H9 (cell line): ENCODE measurements at regions not wholly inside any gene's neighbourhood (a gene's known extent, or its start where the extent isn't known, plus 50 kb on each side); places are given as distances from the start of the nearest gene placed in this dataset.

Experiments used
- DNase-seq: peaks from one replicate; pipeline ENCODE4 v3.0.0-alpha.2; 2017
- H2AFZ ChIP-seq: one replicate; pipeline ENCODE4 v1.6.1; 2013; ENCODE audit warnings: mild to moderate bottlenecking, low read length, control low read depth, moderate library complexity
- H2AK5ac ChIP-seq: 2 replicates; pipeline ENCODE4 v1.6.1; 2013; ENCODE audit warnings: low read length, control low read depth, mixed read lengths; ENCODE audit not compliant: insufficient read length
- H2BK120ac ChIP-seq: one replicate; pipeline ENCODE4 v1.6.1; 2013; ENCODE audit warnings: low read depth, mild to moderate bottlenecking, low read length, control low read depth, inconsistent platforms; ENCODE audit not compliant: poor library complexity, severe bottlenecking
- H2BK12ac ChIP-seq: 2 replicates; pipeline ENCODE4 v1.6.1; 2013; ENCODE audit warnings: low read length, control low read depth, mixed read lengths, low read depth; ENCODE audit not compliant: insufficient read length
- H2BK15ac ChIP-seq: 2 replicates; pipeline ENCODE4 v1.6.1; 2013; ENCODE audit warnings: low read depth, low read length, control low read depth
- H2BK20ac ChIP-seq: one replicate; pipeline ENCODE4 v1.6.1; 2013; ENCODE audit warnings: low read depth, mild to moderate bottlenecking, low read length, control low read depth, inconsistent platforms; ENCODE audit not compliant: poor library complexity, severe bottlenecking
- H2BK5ac ChIP-seq: 2 replicates; pipeline ENCODE4 v1.6.1; 2013; ENCODE audit warnings: low read length, control low read depth, mixed read lengths; ENCODE audit not compliant: insufficient read length
- H3K14ac ChIP-seq: 2 replicates; pipeline ENCODE4 v1.6.1; 2013; ENCODE audit warnings: low read length, control low read depth; ENCODE audit not compliant: insufficient read depth
- H3K18ac ChIP-seq: 2 replicates; pipeline ENCODE4 v1.6.1; 2013; ENCODE audit warnings: low read depth, mild to moderate bottlenecking, mixed read lengths, low read length, control low read depth; ENCODE audit not compliant: insufficient read length
- H3K23ac ChIP-seq: 2 replicates; pipeline ENCODE4 v1.6.1; 2013; ENCODE audit warnings: low read length, control low read depth, mixed read lengths, low read depth; ENCODE audit not compliant: insufficient read length
- H3K23me2 ChIP-seq: 2 replicates; pipeline ENCODE4 v1.6.1; 2013; ENCODE audit warnings: low read depth, mild to moderate bottlenecking, mixed read lengths, low read length, control low read depth; ENCODE audit not compliant: insufficient read length, poor library complexity, severe bottlenecking
- H3K27ac ChIP-seq: 2 replicates; pipeline ENCODE4 v1.5.1; 2013; ENCODE audit warnings: low read length, control low read depth, mixed read lengths, low read depth; ENCODE audit not compliant: insufficient read length
- H3K27me3 ChIP-seq: 2 replicates; pipeline ENCODE4 v1.6.1; 2013; ENCODE audit warnings: low read length, control low read depth, inconsistent platforms; ENCODE audit not compliant: insufficient read depth
- H3K4ac ChIP-seq: 2 replicates; pipeline ENCODE4 v1.6.1; 2013; ENCODE audit warnings: low read depth, mild to moderate bottlenecking, control low read depth, inconsistent platforms, low read length, moderate library complexity
- H3K4me1 ChIP-seq: 2 replicates; pipeline ENCODE4 v1.6.1; 2013; ENCODE audit warnings: low read length, control low read depth, inconsistent platforms; ENCODE audit not compliant: insufficient read depth
- H3K4me2 ChIP-seq: 2 replicates; pipeline ENCODE4 v1.6.1; 2013; ENCODE audit warnings: low read length, control low read depth, mixed read lengths; ENCODE audit not compliant: insufficient read length, insufficient read depth
- H3K56ac ChIP-seq: 2 replicates; pipeline ENCODE4 v1.6.1; 2013; ENCODE audit warnings: low read depth, mild to moderate bottlenecking, mixed read lengths, low read length, control low read depth; ENCODE audit not compliant: insufficient read length
- H3K79me1 ChIP-seq: 2 replicates; pipeline ENCODE4 v1.6.1; 2013; ENCODE audit warnings: low read depth, mild to moderate bottlenecking, moderate library complexity, low read length, control low read depth, inconsistent platforms; ENCODE audit not compliant: insufficient read depth, poor library complexity, severe bottlenecking
- H3K79me2 ChIP-seq: 2 replicates; pipeline ENCODE4 v1.6.1; 2013; ENCODE audit warnings: low read length, control low read depth, inconsistent platforms; ENCODE audit not compliant: insufficient read depth
- H3K9ac ChIP-seq: 2 replicates; pipeline ENCODE4 v1.6.1; 2013; ENCODE audit warnings: low read length, control low read depth, mixed read lengths; ENCODE audit not compliant: insufficient read length; ENCODE audit errors: extremely low read depth
- H3K9me3 ChIP-seq: one replicate; pipeline ENCODE4 v1.6.1; 2013; ENCODE audit warnings: low read depth, low read length, inconsistent platforms; ENCODE audit not compliant: control insufficient read depth
- H3T11ph ChIP-seq: one replicate; pipeline ENCODE4 v1.6.1; 2013; ENCODE audit warnings: mild to moderate bottlenecking, low read length, control low read depth, inconsistent platforms
- H4K20me1 ChIP-seq: one replicate; pipeline ENCODE4 v1.6.1; 2013; ENCODE audit not compliant: control insufficient read depth, insufficient read length, insufficient read depth
- H4K5ac ChIP-seq: 2 replicates; pipeline ENCODE4 v1.6.1; 2013; ENCODE audit warnings: low read depth, mild to moderate bottlenecking, mixed read lengths, low read length, control low read depth; ENCODE audit not compliant: insufficient read length
- H4K8ac ChIP-seq: replicated peaks from 2 replicates; pipeline ENCODE4 v1.6.1; 2013; ENCODE audit warnings: low read length, control low read depth, mixed read lengths, low read depth; ENCODE audit not compliant: insufficient read length
- H4K91ac ChIP-seq: 2 replicates; pipeline ENCODE4 v1.6.1; 2013; ENCODE audit warnings: low read depth, mild to moderate bottlenecking, moderate library complexity, mixed read lengths, low read length, control low read depth; ENCODE audit not compliant: insufficient read length
- H3K27ac Mint-ChIP-seq, 3 experiments: 2 replicates in 2 of 3; 3 replicates in 1 of 3; pipeline ENCODE4 v1.8.0; 2020 to 2021; ENCODE audit warnings: mixed read lengths in 3 of 3, mild to moderate bottlenecking in 1 of 3, moderate library complexity in 1 of 3
- H3K27me3 Mint-ChIP-seq: 2 replicates; pipeline ENCODE4 v1.8.0; 2021; ENCODE audit warnings: low read depth, mild to moderate bottlenecking, moderate library complexity, mixed read lengths
- H3K36me3 Mint-ChIP-seq, 3 experiments: 2 replicates in 2 of 3; 3 replicates in 1 of 3; pipeline ENCODE4 v1.8.0; 2020 to 2021; ENCODE audit warnings: low read depth in 3 of 3, mixed read lengths in 3 of 3; ENCODE audit not compliant: insufficient read depth in 1 of 3
- H3K4me1 Mint-ChIP-seq, 2 experiments: 2 replicates each; pipeline ENCODE4 v1.8.0; 2020; ENCODE audit warnings: mixed read lengths in 2 of 2
- H3K4me3 Mint-ChIP-seq, 2 experiments: 2 replicates in 1 of 2; 3 replicates in 1 of 2; pipeline ENCODE4 v1.8.0; 2020 to 2021; ENCODE audit warnings: mild to moderate bottlenecking in 2 of 2, mixed read lengths in 2 of 2, moderate library complexity in 1 of 2
- H3K9me3 Mint-ChIP-seq, 2 experiments: 2 replicates in 1 of 2; 3 replicates in 1 of 2; pipeline ENCODE4 v1.8.0; 2020; ENCODE audit warnings: mild to moderate bottlenecking in 2 of 2, mixed read lengths in 2 of 2, moderate library complexity in 1 of 2
- WGBS: extraction: QIAGEN DNeasy Blood & Tissue Kit; methylation state at CpG from one replicate; pipeline ENCODE4 v1.1.7; 2013; ENCODE audit warnings: missing lambda C conversion rate, low lambda C conversion rate, mixed read lengths; ENCODE audit not compliant: insufficient read length; ENCODE audit errors: extremely low coverage; 5-methylcytosine and 5-hydroxymethylcytosine counted together
- TF ChIP-seq, protein P1 (sequence below): fragments of 200-600 bp; sonication (generic); conservative IDR thresholded peaks from 3 replicates; pipeline ENCODE4 v1.8.0; 2021; ENCODE audit warnings: antibody characterized with exemption, mild to moderate bottlenecking

DNA sequence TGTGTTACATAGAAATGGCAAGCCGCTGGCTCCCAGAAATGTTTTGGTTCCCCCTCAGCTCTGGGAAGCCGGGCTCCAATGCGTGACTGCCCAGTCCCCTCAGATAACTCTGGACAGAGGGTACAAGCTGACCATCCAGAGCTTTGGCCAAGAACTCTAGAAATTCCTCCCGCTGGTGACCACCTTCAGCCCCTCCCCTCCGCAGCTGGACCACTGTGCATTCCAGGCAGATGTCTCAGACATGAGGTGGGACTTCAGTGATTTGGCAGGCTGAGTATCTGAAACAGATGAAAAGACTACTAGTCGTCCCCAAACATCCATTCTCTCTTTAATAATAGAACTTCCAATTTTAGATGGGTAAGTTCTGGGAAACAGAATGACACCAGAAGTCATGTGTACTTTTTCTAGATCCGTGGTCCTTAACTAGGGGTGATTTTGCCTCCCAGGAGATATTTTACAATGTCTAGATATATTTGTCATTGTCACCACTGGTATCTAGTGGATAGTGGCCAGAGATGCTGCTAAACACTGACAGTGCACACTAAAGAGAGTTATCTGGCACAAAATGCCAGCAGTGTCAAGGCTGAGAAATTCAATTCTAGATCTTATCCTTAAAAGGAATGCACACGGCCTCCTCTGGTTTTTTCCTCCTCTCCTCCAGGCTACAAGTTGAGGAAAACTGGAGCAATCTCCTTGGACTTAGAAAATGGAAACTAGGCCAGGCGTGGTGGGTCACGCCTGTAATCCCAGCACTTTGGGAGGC, 294.3 kb downstream of the SRBD1 start:
- WGBS, result no CpG with 5 or more reads among the region's 10 CpGs
- H2BK15ac ChIP-seq, result no peak overlapping the region

More for the DNA sequence above, 294.3 kb downstream of the SRBD1 start:
- H3K27me3 ChIP-seq, result no peaks in the 10 kb centered on the region
- no peak overlapping the region for H3K14ac ChIP-seq
- no peak overlapping the region for H4K5ac ChIP-seq
- no peak overlapping the region for H3K27ac ChIP-seq
- H3K79me1 ChIP-seq, result no peaks in the 10 kb centered on the region
- H3K4me1 Mint-ChIP-seq, result peaks cover 9 to 20% of the 10 kb centered on the region in 2 experiments
- no peaks in the 10 kb centered on the region for H4K20me1 ChIP-seq
- TF ChIP-seq, protein P1, sequence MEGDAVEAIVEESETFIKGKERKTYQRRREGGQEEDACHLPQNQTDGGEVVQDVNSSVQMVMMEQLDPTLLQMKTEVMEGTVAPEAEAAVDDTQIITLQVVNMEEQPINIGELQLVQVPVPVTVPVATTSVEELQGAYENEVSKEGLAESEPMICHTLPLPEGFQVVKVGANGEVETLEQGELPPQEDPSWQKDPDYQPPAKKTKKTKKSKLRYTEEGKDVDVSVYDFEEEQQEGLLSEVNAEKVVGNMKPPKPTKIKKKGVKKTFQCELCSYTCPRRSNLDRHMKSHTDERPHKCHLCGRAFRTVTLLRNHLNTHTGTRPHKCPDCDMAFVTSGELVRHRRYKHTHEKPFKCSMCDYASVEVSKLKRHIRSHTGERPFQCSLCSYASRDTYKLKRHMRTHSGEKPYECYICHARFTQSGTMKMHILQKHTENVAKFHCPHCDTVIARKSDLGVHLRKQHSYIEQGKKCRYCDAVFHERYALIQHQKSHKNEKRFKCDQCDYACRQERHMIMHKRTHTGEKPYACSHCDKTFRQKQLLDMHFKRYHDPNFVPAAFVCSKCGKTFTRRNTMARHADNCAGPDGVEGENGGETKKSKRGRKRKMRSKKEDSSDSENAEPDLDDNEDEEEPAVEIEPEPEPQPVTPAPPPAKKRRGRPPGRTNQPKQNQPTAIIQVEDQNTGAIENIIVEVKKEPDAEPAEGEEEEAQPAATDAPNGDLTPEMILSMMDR, result no peak
- H3K23ac ChIP-seq, result no peak overlapping the region
- no peaks in the 10 kb centered on the region; the same call in 1 of the 2 replicates for H3K27me3 Mint-ChIP-seq
- H3K56ac ChIP-seq, result no peak overlapping the region
- H2AK5ac ChIP-seq, result no peak overlapping the region
- H3K36me3 Mint-ChIP-seq, result peaks cover 0 to 3% (median 0%) of the 10 kb centered on the region in 3 experiments; a peak in 1 of 7 replicates
- no peak overlapping the region for H3T11ph ChIP-seq
- no peak overlapping the region for H4K91ac ChIP-seq
- H3K23me2 ChIP-seq, result no peaks in the 10 kb centered on the region
- H3K9me3 Mint-ChIP-seq, result peaks cover 2 to 3% of the 10 kb centered on the region in 2 experiments; a peak in 2 of 5 replicates
- no peak overlapping the region for H2BK120ac ChIP-seq
- no peak overlapping the region for H3K4me2 ChIP-seq
- H3K4me1 ChIP-seq, result peaks cover 8% of the 10 kb centered on the region; the same call in 1 of the 2 replicates
- DNase-seq, result no peak
- no peak overlapping the region for H3K27ac Mint-ChIP-seq
- no peaks in the 10 kb centered on the region for H3K9me3 ChIP-seq
- no peak overlapping the region for H2AFZ ChIP-seq
- no peak overlapping the region for H3K9ac ChIP-seq
- no peak overlapping the region for H3K18ac ChIP-seq
- H2BK5ac ChIP-seq, result no peak overlapping the region
- no peak overlapping the region for H2BK20ac ChIP-seq
- no peak overlapping the region for H3K4me3 Mint-ChIP-seq
- no peak overlapping the region for H2BK12ac ChIP-seq
- H3K79me2 ChIP-seq, result no peaks in the 10 kb centered on the region
- no peak overlapping the region for H4K8ac ChIP-seq
- no peak overlapping the region for H3K4ac ChIP-seq
